ENCODE measurements at regions not wholly inside any gene's neighbourhood (a gene's known extent, or its start where the extent isn't known, plus 50 kb on each side); places are given as distances from the start of the nearest gene placed in this dataset.
"Not testable (repeated sequence)": the region's sequence is repeated elsewhere in the genome, so short reads cannot be mapped to it uniquely, and the experiment has no call there.

DNA sequence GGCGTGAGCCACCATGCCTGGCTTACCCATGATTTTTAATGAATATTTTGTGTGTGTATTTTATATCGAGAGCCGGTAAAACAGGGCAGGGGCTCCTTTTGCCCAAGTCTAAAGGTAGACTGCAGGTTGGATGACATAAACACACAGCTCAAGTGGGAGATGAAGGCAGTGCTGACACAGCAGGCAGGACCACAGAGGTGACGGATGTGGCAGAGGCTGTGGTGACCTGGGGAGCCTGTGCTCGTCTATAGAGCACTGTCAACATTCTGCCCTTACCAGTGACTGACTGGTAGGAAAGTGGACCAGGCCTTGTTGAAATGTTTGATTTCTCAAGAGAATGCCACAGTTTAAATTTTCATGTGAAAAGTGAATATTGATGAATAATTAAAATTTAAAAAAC lies 137.5 kb downstream of the ZFP64 start:
- no peak for DNase-seq (ENCODE audit: low read depth in 2 of 2)

DNA sequence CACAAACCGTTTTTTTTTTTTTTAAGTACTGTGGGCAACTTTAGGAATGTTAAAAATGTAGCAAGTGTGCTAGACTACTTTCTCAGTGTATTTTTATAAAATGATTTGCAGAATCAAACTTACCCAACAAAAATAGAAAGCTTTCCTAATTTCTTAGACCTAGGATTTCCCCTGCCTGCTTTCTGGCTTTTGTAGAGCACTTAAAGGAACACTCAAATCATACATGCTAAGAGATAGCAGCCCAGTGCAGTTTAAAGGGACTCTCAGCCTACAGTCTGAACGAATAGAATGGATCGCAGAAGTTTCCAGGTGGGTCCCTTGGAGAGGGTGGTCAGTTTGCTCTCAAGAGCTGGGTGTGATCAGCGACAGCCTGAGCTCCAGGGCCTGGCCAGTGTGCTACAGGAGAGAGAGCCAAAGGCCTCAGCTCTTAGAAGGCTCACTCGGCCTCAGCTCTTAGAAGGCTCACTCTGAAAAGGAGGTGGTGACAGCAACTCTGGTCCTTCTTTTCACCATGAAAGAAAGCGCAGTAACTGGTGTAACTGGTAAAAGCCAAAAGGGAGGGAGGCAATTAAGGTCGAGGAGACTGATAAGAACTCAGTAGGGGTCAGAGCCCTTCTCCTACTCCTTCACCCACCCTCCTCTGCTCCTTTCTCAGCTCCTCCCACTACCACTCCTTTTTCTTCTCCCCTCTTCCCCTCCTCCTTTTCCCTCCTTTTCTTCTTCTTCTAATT lies 142.4 kb downstream of the ZFP64 start:
- DNase-seq (ENCODE audit: low read depth in 2 of 2), result no peak

DNA sequence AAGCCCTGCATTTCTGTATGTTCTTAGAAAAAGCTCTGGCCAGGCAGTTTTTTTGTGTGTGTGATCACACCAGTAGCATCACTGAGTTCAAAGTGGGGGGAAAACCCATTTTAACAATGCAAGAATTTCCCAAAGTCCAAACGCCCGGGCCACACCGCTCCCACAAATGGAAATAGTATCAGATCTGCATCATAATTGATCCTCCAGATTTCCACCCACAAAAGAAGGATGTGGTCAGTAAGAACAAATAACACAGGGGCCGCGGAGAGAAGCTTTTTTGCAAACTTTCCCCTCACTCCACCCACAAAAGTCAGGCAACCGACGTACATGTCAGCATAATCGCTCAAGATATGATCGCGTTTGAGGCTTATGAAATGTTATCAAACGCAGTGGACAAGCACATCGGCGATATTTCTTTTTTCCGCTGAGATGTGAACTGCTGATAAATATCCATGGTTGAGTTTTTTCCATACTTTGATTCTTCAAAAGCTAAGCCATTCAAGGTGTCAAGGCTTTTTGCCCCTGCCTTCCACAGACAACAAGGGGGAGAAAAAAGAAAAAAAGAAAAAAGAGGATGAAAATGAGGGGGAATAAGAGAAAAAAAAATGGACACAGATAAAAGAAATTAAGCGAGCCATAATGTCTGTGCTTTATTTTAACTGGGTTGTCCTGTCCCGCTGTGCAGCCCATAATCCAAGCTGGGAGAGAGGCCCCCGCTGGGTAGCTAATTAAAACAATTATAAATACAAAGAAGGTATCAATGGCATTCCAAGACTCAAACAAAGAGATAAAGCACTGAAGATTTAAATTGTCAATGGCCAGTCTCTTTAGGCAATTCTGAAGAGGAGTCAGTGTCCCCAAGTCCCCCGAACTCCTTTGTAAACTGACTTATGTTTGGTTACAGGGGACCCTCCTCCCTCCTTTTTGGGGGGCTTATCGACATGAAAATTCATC lies 143.5 kb downstream of the ZFP64 start:
- DNase-seq (ENCODE audit: low read depth in 2 of 2), result peak; percentile 31 to 50

DNA sequence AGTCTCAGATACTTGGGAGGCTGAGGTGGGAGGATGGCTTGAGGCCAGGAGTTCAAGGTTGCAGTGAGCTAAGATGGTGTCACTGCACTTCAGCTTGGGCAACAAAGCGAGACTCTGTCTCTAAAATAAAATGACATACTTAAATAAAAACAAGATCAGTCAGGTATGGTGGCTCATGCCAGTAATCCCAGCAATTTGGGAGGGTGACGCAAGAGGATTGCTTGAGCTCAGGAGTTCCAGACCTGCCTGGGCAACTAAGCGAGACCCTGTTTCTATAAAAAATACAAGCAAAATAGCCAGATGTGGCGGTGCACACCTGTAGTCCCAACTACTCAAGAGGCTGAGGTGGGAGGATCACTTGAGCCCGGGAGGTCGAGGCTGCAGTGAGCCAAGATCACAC lies 149.6 kb downstream of the ZFP64 start:
- DNase-seq (ENCODE audit: low read depth in 2 of 2), result no peak

DNA sequence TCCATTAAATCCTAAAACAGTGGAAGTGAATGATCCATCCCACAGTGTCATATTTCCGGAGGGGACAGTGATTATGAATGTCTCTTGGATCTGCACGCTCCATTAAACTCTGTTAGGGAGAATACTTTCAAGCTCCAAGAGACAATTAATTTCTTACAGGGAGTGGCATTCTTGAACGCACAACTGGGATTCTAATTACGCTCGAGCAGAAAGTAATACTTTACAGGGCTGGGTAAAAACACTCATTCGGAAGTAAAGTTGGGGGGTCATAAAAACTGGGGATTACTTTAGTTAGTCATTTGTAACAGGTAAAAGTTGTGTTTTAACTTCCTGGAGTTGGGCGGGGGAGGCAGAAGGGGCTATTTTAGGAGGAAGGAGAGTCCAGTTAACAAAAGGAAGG lies 151.8 kb downstream of the ZFP64 start:
- no peak for DNase-seq (ENCODE audit: low read depth in 2 of 2)

DNA sequence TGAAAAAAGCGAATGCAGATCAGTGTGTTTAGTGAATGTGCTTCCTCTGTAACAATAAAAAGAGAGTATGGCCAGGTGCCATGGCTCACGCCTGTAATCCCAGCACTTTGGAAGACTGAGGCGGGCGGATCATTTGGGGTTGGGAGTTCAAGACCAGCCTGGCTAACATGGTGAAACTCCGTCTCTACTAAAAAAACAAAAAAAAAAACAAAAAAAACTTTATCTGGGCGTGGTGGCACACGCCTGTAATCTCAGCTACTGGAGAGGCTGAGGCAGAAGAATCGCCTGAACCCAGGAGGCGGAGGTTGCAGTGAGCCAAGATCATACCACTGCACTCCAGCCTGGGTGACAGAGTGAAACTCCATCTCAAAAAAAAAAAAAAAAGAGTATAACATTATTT lies 152.9 kb downstream of the ZFP64 start:
- DNase-seq (ENCODE audit: low read depth in 2 of 2), result not testable (repeated sequence)

DNA sequence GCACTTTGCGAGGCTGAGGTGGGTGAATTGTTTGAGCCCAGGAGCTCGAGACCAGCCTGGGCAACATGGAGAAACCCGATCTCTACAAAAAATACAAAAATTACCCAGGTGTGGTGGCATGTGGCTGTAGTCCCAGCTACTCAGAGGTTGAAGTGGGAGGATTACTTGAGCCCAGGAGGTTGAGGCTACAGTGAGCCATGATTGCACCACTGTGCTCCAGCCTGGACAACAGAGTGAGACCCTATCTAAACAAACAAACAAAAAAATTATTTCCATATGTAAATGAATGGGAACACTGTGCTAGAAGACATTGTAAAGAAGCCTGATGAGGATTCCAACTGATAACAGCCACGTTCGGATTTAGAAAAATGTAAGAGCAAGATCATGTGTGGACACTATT lies 154.2 kb downstream of the ZFP64 start:
- no peak for DNase-seq (ENCODE audit: low read depth in 2 of 2)

DNA sequence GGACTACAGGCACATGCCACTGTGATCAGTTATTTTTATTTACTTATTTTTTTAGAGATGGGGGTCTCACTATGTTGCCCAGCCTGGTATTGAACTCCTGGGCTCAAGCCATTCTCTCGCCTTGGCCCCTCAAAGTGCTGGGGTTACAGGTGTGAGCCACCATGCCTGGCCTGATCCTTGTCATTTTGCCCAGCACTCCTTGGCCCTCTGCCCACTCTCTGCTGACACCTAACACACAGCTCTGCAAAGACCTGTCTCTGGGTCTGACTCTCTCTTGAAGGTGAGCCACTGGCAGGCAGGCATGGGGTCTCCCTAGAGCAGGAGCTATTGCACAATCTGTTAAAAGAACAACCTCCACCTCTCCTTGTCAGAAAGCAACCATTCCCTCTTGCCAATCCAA lies 155.6 kb downstream of the ZFP64 start:
- no peak for DNase-seq (ENCODE audit: low read depth in 2 of 2)

DNA sequence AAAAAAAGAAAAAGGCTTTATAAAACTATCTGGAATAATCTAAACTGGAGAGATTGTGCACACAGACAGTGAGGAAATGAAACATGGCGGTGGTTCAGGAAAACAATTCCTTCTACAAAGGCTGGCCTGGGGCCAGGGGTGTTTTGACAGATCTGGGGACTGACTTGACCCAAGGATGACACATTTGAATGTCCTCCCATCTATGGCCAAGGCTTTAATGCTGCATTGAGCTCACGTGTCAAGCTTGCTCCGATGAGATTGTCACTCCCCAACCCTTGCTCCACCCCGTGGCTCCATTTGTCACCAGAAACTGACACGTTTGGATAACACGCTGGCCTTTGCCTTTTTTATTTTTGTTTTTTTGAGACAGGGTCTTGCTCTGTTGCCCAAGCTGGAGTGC lies 156.1 kb downstream of the ZFP64 start:
- DNase-seq (ENCODE audit: low read depth in 2 of 2), result no peak

DNA sequence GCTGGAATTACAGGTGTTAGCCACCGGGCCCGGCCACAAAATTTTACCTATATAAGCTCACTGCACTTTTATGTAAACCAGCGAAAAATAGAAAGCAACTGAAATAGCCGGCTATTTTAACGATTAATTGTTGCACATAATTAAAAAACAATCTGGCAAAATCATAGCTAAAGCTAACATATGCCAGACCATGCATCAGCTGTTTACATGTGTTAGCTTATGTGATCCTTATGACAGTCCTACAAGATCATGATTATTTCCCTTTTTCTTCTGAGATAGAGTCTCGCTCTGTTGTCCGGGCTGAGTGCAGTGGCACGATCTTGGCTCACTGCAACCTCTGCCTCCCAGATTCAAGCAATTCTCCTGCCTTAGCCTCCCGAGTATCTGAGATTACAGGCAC lies 157.0 kb downstream of the ZFP64 start:
- no peak for DNase-seq (ENCODE audit: low read depth in 2 of 2)

DNA sequence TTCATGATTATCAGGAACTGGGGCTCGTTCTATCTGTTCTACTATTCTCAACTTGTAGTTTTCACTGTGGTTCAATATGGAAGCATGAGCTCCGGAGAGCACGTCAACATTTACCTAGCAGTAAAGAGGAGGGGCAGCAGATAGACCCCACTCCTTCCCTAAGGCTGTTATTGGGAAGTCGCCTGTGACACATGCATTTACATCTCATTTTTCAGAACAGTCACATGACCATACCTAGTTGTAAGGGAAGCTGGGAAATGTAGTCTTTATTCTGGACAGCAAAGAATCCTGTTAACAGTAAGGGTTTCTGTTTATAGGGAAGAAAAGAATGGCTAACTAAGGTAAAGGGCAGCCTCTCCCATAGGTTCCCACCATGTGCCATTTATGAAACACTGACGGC lies 158.3 kb downstream of the ZFP64 start:
- no peak for DNase-seq (ENCODE audit: low read depth in 2 of 2)

DNA sequence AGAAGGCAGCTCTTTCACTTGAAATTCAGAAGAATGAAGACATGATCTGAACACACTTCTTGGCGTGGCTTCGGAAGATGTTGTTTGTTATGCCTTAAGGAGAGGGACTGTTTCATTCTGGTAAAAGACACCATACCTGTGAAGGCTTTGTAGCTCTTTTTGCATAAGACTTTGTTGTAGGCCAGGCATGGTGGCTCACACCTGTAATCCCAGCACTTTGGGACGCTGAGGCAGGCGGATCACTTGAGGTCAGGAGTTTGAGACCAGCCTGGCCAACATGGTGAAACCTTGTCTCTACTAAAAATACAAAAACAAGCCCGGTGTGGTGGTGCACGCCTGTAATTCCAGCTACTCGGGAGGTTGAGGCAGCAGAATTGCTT lies 159.3 kb downstream of the ZFP64 start:
- DNase-seq (ENCODE audit: low read depth in 2 of 2), result not testable (repeated sequence)

DNA sequence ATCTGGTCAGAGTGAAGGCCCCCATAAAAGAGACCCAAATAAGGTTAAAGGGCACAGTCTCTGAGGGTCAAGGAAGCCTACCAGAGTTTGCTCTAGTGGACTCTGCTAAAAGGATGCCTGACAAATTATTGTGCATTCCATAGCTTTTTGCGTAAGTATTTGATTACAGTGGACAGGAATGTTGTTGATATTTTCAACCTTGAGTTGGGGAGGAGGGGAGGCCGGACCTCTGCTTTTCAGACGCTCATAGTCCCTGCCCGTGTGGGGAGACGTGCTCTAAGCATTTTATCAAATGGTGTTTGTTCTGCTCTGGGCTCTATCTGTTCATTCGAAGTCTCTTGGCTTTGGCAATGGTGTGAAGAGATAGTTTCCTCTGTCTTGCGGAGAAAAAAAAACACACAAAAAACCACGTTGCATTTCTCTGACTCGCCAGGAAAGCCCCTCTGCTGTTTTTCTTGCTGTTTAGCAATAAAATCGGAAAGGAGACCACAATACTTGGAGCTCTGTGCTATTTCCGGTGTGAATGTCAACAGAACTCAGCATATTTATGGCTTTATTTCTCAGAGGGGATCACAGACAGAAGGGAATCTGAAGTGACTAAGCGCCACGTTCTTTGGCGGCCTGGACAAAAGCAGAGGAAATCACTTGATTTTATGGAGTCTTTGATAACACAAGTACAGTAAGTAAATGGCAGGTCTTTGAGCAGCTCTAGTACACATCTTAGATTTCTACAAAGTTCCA lies 159.8 kb downstream of the ZFP64 start:
- DNase-seq (ENCODE audit: low read depth in 2 of 2), result peak in 1 of 2 donors; percentile 18

DNA sequence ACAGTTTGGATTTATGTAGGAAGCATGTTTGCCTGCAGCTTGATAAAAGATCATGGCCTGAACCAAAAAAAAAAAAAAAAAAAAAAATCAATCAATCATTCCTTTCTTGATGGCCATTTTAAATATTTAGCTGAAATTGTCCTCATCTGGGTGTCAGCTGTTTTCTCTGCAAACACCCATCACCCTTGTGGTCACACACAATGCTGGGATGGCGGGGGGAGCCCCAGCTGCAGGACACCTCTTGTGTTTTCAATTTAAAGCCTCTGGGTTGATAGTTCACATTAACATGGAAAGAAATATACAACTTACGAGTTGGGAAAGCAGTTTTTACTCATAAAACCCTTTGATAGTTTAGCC lies 160.4 kb downstream of the ZFP64 start:
- DNase-seq (ENCODE audit: low read depth in 2 of 2), result no peak

DNA sequence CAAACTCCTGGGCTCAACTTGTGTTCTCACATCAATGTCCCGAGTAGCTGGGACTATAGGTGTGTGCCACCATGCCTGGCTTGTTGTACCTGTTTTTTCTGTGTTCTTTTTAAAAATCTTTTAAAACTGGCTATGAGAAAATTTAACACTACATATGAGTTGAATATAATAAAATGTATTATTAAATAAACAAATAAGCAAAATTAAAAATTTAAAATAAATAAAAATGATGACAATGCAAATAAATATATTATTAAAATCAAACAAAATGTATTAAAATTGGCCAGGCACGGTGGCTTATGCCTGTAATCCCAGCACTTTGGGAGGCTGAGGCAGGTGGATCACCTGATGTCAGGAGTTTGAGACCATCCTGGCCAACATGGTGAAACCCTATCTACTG lies 162.4 kb downstream of the ZFP64 start:
- DNase-seq (ENCODE audit: low read depth in 2 of 2), result not testable (repeated sequence)

DNA sequence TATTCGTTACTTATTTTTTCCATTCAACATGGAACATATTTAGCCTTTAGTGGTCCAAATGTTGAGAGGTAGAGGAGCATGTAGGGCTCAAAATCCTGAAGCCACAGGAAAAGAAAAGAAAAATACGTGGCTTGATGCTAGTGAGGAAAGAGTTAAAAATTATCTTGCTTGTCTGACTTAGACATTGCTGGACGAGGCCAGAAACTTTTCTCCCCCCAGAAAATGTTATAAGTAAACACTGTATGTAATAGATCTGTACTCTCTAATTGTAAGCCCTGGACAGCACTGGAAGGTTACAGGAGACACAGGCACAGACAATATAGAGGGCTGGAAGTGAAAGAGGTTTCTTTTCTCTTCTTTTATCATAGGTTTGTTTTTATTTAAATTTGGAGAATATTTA lies 165.6 kb downstream of the ZFP64 start:
- no peak for DNase-seq (ENCODE audit: low read depth in 2 of 2)

DNA sequence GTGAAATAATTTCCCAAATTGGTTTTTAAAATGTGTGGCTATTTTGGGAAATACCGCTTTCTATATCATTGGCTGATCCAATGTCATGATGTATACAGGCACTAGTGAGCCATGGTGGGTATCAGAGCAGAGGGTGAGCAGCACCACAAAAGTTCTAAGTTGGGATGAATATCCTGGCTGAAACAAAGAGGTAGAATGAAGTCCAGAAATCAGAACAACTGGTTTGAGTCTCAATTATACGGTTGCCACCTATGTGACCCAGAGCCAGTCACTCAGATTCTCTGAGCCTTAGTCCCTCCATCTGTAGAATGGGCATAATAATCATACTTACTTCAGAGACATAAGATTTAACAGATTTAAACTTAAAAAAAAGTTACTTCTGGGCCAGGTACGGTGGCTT lies 172.3 kb downstream of the ZFP64 start:
- DNase-seq (ENCODE audit: low read depth in 2 of 2), result no peak

DNA sequence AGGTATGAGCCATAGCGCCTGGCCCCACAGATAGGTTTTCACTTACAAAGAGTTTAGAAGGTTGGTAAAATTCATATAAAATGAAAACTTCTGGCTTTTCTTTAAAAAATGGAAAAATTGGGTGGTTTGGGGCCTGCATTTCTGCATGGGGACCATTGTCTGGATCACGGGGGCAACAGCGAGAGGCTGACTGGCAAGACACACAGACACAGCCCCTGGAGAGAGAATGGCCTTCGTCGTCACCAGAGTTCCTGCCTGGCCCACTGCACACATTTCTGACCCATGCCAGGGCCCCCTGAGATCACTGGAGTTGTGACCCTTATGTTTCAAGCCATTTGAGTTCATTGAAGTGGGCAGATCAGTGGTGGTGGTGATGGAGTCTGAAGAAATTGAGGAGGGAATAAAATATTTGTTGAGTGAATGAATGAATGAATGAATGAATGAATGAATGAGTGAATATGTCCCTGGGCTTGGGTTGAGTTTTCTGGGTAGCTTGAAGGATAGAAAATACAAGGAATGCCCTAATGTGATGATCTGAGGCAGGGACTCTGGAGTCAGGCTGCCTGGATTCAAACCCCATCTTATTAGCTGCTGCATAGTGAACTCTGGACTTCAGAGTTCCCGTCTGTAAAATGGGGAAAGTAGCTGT lies 173.8 kb downstream of the ZFP64 start:
- DNase-seq (ENCODE audit: low read depth in 2 of 2), result no peak

DNA sequence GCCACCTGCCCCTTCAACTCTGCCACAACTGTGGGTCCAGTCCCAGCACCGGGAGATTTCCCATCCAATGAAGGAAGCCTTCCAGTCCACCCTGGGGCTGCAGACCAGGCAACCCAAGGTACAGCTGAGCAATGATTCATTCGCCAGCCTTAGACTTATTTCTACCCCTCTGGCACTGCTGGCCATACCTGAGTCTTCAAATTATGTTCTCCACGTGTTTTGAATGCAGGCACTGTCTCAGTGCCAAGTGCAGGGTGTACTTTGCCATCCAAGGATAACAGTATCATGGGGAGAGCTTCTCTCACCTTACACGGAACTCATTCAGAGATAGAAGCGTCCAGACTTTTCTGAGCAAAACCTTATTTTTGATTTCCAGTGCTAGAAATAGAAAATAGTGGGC lies 175.6 kb downstream of the ZFP64 start:
- DNase-seq (ENCODE audit: low read depth in 2 of 2), result no peak

DNA sequence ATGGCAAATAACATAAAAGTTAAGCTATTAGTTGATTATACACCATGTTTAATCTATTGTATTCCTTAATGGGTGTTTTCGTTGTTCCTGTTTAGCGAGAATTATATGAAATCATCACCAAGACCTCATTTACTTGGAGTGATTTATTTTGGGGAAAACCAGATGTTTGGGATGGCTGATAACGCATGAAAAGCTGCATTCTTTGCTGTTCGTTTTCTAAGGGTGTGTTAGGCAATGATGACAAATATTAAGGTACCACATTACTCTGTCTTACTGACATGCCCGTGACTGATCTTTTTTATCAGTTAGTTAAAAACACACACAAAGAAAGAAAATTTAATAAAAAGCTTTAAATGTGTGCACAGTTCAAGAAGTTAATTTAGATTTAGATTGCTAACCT lies 176.4 kb downstream of the ZFP64 start:
- no peak for DNase-seq (ENCODE audit: low read depth in 2 of 2)

DNA sequence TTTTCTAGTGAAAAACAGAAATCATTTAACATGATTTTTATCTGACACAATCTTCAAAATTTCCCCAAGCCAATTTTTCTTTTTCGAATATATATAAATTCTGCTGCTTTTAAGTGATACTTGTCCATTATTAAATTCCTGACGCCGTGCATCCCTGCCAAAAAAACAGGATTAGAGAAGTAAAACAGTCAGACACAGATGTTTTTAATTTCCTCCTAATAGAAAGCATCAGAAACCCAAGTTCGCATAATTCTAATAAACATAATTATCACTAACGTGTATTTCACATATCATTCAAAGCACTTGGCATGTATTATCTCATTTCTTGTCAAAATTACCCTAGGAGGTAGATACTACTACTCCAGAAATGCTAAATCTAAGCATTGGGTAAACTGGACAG lies 179.5 kb downstream of the ZFP64 start:
- no peak for DNase-seq (ENCODE audit: low read depth in 2 of 2)

DNA sequence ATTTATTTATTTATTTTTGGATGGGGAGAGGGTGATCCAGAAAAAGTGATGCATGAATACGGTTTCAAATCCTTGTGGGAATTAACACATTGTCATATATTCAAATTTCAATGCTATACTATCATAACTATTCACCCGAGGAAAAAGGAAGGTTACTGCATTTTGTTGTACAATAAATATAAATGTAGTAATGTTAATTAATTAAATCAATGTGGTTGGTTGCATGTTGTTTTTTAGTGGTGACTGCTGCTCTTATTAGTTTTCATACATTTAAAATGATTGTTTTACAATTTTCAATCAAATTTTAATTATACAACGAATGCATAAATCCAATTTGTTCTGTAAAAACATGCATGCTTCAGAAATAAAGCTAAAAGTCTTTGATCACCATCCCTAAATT lies 180.5 kb downstream of the ZFP64 start:
- no peak for DNase-seq (ENCODE audit: low read depth in 2 of 2)

All from stimulated activated CD8-positive, alpha-beta memory T cell treated with anti-CD3 and anti-CD28 coated beads, Interleukin-15, amount 100 ng/mL, for 48 hours (primary cell).